22Rv1 (cell line): ENCODE measurements at regions not wholly inside any gene's neighbourhood (a gene's known extent, or its start where the extent isn't known, plus 50 kb on each side); places are given as distances from the start of the nearest gene placed in this dataset.

ENCODE experiments used
- ZFX ChIP-seq: fragments of 450-650 bp; IDR thresholded peaks from 2 replicates; pipeline ENCODE4 v1.6.1; 2017; ENCODE audit warnings: antibody characterized with exemption, borderline replicate concordance
- TF ChIP-seq, protein P1 (sequence below): fragments of 450-650 bp; IDR thresholded peaks from 2 replicates; pipeline ENCODE4 v1.5.1; 2017; ENCODE audit warnings: mild to moderate bottlenecking

DNA sequence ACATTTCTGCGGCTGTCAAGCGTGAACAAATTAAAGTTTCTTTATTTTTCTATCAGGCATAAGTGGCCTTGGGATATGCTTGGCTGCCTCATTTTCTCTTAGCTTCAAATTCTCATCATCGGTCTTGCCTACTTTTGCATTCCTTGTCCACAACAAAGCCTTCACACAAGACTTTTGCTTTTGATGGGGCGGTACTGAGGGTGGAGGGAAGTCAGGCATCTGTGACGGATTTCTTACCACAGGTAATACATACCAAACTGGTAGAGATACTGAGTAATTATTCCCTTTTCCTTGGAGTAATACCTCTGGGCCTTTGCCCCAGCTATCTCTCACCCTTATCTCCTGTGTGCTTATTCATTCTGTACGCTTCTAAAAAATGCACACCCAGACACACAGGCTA, 468.3 kb upstream of the RGPD4 start:
- TF ChIP-seq, protein P1, sequence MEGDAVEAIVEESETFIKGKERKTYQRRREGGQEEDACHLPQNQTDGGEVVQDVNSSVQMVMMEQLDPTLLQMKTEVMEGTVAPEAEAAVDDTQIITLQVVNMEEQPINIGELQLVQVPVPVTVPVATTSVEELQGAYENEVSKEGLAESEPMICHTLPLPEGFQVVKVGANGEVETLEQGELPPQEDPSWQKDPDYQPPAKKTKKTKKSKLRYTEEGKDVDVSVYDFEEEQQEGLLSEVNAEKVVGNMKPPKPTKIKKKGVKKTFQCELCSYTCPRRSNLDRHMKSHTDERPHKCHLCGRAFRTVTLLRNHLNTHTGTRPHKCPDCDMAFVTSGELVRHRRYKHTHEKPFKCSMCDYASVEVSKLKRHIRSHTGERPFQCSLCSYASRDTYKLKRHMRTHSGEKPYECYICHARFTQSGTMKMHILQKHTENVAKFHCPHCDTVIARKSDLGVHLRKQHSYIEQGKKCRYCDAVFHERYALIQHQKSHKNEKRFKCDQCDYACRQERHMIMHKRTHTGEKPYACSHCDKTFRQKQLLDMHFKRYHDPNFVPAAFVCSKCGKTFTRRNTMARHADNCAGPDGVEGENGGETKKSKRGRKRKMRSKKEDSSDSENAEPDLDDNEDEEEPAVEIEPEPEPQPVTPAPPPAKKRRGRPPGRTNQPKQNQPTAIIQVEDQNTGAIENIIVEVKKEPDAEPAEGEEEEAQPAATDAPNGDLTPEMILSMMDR: no peak
- TF ChIP-seq ZFX: no peak
